CD1c-positive myeloid dendritic cell (primary cell): ENCODE measurements at regions not wholly inside any gene's neighbourhood (a gene's known extent, or its start where the extent isn't known, plus 50 kb on each side); places are given as distances from the start of the nearest gene placed in this dataset.
A peak's percentile ranks its signal among the peaks of the same experiment; 100 is the strongest.

ENCODE experiments used
- DNase-seq: peaks from one replicate; pipeline ENCODE4 v3.0.0-alpha.2; 2016; ENCODE audit errors: extremely low spot score

GRCh38 chr6:169965657-169966311 is 214.4 kb downstream of the ERMARD start:
- no peak for DNase-seq

DNA sequence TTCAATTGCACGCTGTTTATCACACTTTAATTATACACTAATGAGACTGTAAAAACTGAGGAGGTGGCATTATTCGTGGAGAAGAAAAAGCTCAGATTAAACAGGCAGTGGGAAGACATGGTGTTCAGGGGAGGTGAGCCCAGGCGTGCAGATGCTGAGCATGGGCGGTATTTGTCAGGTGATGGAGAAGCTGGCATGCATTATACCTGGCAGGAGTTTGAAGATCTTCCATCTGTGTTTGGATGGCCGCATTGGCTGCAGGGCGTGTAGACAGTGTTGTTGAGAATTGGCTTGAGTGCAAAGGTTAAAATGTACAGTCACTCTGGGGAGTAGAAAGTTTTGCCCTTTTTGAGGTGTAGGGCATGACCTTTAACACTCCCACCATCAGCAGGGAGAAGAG is 213.8 kb downstream of the ERMARD start:
- no peak for DNase-seq

DNA sequence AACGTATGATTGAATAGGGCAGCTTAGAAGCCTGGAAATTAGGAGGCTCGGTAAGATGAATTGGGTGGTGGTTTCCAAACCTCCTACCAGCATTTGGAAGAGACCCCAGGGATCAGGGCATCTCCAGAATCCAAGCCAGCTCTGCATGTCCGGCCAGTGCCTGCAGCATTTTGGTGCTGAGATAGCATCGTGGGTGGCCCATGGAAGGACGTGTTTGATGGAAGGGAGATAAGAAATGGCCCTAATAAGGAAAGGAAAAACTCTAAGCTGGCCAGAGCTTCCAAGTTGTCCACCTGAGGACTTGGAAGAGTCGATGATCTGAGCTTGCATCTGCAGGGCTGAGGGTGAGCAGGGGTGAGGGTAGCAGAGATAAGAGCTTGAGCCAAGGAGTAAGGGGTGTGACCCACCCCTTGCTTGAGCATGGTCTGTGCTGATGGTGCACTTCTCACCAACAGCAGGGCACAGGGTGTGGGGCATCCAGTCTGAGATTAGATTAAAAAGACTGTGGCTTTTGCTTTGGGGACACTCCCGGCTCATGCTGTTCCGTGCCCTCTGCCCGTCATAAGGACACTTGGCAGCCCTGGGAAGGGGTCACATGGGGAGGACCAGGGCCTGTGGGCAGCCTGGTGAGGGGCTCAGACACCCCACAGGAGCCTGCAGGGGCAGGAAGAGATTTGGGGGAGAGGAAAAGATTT is 213.2 kb downstream of the ERMARD start:
- DNase-seq: no peak

GRCh38 chr6:169963581-169964297 is 212.3 kb downstream of the ERMARD start:
- DNase-seq: no peak

DNA sequence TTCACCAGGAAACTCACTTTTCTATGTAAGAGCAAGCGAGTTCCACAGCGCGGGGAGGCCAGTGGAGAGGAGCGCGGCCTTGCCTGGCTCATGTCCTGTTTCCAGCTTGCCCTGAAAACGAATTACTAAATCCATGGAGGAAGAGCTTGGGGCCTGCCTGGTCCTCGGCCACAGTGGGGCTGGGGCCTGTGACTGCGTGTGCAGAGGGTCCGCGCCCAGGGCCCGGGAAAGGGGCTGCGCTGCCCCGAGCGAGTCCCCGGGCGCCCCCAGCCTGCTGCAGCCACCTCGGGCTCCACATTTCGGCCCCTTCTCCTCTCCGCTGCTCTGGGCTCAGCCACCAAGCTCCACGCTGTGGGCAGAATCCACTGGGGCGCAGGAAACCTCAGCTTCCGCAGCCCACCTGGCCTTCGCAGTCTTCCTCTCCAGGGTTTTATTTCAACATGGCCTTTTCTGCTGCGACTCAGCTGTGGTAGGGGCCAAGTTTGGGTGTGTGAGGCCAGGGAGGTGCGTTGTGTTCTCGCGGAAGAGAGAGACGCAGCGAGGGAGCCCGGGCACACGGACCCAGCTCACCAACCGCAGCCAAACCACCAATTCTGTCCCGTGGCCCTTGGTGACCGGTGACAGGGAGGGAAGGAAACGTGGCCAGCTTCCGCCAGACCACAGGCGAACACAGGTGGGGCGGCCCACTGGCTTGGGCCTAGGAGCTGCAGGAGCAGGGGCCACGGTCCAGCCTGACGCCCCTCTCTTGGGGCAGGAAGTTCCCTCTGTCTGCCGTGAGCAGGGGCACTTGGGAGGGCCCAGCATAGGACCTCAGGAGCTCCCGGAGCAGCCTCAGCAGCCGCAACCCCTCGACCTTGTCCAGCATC is 211.4 kb downstream of the ERMARD start:
- DNase-seq: no peak

DNA sequence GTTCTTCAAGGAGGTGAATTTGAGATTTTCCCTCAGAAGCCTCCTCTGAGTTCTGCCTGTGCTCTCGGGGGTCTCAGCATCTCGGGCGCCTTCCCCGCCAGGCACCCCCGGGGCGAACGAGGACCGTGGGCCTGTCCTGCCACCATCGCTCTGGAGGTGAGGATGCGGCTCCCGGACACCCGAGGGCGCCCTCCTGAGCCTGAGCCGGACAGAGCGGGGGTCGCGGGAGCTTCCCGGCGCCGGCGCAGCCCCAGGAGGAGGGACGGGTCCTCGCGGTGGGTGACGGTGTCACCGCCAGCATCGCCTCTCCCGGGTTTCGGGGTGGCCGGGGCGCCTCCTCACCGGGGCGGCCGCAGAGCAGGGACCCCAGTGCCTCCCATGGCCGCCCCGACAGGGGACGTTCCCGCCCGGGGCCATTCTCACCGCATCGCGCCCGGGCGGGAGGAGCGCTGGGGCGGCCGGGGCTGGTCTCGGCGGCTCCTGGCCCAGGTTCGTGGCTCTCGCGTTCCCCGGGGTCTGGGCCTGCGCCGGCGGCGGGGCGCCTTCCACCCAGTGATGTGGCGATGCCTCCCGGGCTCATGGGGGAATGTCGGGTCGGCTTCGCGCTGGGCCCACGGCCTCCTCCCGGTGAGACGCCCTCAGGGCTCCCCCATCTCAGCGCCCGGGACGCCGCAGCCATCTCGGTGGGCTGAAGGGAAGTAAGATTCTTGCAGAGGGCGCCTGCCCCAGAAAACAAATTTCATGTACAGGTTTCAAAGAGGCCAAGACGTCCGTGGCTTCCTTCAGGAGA is 210.5 kb downstream of the ERMARD start:
- DNase-seq: no peak

- no peak for DNase-seq
These were observed 209.6 kb downstream of the ERMARD start for GRCh38 chr6:169960886-169961611.

- DNase-seq: no peak
These were observed 209.1 kb downstream of the ERMARD start for GRCh38 chr6:169960521-169960885.

DNA sequence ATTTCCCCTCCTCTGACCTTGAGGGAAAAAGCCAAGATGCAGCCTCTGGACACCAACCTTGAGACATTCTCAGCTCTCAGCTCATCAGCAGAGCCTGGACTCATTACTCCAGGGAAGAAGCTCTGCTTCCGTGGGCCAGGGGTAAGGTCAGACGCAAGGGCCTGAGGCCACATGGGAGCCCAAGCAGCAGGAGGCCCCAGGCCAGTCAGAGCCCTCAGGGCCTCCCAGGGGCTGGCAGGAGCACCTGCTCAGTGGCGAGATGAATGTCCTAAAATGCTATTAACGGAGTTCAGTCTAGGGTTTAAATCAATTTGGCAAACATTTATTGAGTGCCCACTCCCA is 208.6 kb downstream of the ERMARD start:
- no peak for DNase-seq

GRCh38 chr6:169959136-169960002 is 207.9 kb downstream of the ERMARD start:
- DNase-seq: peak; percentile 23

GRCh38 chr6:169958510-169958909 is 207.1 kb downstream of the ERMARD start:
- no peak for DNase-seq

DNA sequence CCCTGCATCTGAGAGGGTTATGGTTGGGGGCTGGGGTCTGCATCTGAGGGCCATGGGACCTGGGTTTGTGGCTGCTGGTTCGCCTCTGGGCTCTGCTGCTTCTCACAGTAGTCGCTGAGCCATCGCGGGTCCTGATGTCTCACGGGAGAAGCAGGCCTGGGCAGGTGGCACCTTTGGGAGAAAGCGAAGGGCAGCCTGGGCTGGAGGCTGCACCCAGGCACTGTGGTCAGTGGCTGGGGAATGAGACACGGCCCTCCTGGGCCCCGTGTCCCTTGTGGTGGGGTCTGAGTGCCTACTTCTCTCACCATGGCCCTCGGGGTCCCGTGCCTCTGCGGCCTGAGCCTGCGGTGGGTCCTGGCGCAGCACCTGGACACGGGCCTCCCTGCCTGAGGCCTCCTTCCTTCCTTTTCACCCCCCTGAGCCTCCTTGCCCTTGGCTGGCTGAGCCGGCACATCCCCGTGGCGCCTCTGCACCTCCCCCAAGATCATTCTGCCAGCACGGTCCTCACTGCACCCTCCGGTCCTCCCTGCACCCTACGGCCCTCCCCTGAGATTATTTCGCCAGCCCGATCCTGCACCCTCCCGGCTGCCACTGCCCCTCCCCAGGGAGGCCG is 206.0 kb downstream of the ERMARD start:
- DNase-seq: no peak

DNA sequence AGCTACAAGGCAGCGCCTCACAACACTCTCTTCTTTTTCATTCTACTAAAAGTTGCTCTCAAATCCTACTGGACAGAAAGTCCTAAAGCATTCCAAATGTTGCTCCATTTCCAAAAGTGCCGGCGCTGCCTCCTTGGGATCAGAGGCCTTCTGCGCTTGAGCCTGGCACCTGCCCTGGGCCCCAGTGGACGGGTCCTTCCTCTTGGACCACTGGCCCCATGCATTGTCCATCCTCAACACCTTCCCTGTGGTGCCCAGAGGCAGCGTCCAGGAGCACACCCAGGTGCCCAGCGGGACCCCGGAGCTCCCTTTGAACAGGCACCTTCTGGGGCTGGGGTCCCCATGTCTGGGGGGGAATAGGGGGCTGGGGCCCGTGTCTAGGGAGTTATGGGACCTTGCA is 205.2 kb downstream of the ERMARD start:
- no peak for DNase-seq

DNA sequence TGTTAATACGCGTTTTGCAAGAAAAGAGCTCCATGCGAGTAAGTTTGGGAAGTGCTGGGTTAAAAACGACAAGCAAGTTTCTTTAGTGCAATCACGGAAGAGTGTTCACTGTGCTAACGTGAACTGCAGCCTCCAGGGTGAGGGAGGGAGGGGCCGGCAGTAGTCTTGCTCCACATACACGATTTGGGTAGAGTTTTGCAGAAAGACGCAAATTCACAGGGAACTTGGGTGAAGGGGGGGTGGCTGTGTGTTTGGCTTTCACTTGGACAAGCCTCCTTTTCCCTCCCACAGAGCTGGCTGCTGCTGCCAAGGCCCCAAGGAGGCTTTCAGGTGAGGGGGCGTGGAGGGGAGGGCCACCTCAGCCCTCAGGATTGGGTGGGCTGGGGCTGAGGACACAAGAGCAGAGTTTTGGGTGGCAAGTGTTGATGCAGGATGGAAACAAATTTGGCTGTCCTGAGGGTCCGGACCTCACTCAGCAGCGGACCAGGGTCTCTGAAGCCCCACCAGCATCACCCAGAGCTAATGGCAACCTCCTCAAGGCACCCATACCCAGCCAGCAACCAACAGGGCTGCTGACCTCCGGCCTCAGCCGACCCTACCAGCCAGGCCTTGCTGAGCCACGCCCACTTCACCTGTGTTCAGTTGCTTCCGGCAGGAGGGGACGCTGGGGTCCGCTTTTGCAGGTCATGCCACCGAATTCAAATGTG is 204.5 kb downstream of the ERMARD start:
- DNase-seq: peak; percentile 37

- no peak for DNase-seq
These were observed 203.6 kb downstream of the ERMARD start for GRCh38 chr6:169954977-169955376.

- no peak for DNase-seq
These were observed 202.3 kb downstream of the ERMARD start for GRCh38 chr6:169953686-169954085.

DNA sequence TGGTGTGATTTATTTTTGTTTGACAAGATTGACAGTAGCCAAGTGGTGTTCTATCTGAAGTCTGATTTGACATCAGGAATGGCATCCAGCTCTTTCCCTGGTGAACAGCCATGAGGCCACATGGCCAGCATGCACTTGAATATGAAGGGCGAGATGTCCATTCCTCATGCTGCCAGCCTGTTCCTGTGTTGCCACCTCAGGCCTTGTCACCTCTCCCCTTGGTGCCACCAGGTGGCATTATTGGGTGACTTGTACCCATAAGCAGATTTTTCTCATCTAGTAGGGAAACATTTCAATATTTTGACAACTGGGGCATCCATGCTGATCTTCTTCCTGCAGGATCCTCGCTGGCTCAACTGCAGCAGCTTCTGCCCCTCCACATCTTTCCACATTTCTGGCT is 199.1 kb downstream of the ERMARD start:
- peak; percentile 11 for DNase-seq

GRCh38 chr6:169949511-169950097 is 198.2 kb downstream of the ERMARD start:
- peak; percentile 12 for DNase-seq
